GM12878 (cell line): ENCODE measurements at regions not wholly inside any gene's neighbourhood (a gene's known extent, or its start where the extent isn't known, plus 50 kb on each side); places are given as distances from the start of the nearest gene placed in this dataset.

Experiments
- ATAC-seq: fragments of 200-7000 bp; cut with Tn5 transposase; 3 replicates; pipeline ENCODE4 v1.9.1; 2020; ENCODE audit warnings: mild to moderate bottlenecking, moderate library complexity
- BruUV-seq: library from RNA; stranded (reverse); fragments of 400-500 nt; replicated peaks from 2 replicates; lab custom pipeline; 2021; lab: Mats Ljungman, UMichigan
- CTCF ChIA-PET: fragments of 300-600 bp; sonication (Branson Sonifier 250); formaldehyde crosslinking; extraction: SDS; loops from one replicate; lab custom pipeline; 2021; ENCODE audit warnings: inconsistent platforms; lab: Yijun Ruan, JAX
- POLR2A ChIA-PET: fragments of 350-600 bp; formaldehyde crosslinking; extraction: SDS; loops from one replicate; lab custom pipeline; 2021; ENCODE audit warnings: inconsistent platforms; lab: Charles Lee
- RAD21 ChIA-PET: fragments of 300-600 bp; sonication (Branson Sonifier 250); formaldehyde crosslinking; loops from one replicate; lab custom pipeline; 2023; ENCODE audit warnings: antibody characterized with exemption; ENCODE audit not compliant: unreplicated experiment; lab: Charles Lee
- SMC1A ChIA-PET: fragments of 300-600 bp; sonication (Branson Sonifier 250); formaldehyde crosslinking; loops from one replicate; lab custom pipeline; 2023; ENCODE audit not compliant: unreplicated experiment, uncharacterized antibody; lab: Charles Lee
- DNase-seq: peaks from one replicate; pipeline ENCODE4 v3.0.0-alpha.2; 2011; ENCODE audit warnings: low read depth, low spot score
- FAIRE-seq: peaks from 3 replicates; lab custom pipeline; 2011; peaks lifted over from hg19 to GRCh38; lab: Jason Lieb, UNC
- H2AFZ ChIP-seq: 2 replicates; pipeline ENCODE4 v1.6.0; 2011; ENCODE audit warnings: low read depth, low read length, control low read depth; ENCODE audit not compliant: control insufficient read depth
- H3K27ac ChIP-seq: 2 replicates; pipeline ENCODE4 v1.5.1; 2011; ENCODE audit warnings: control low read depth; ENCODE audit not compliant: control insufficient read depth, insufficient read depth
- H3K27me3 ChIP-seq, 2 experiments: replicated peaks in 1 of 2; 2 replicates each; pipeline versions ENCODE4 v1.6.0 to v1.6.1; 2011; ENCODE audit warnings: low read length in 1 of 2; ENCODE audit not compliant: control insufficient read depth in 2 of 2, insufficient read depth in 2 of 2
- H3K36me3 ChIP-seq, 2 experiments: 2 replicates each; pipeline ENCODE4 v1.5.1; 2011; ENCODE audit warnings: low read length in 1 of 2; ENCODE audit not compliant: control insufficient read depth in 2 of 2, insufficient read depth in 2 of 2
- H3K4me1 ChIP-seq: 2 replicates; pipeline ENCODE4 v1.6.1; 2011; ENCODE audit warnings: mild to moderate bottlenecking, low read length, moderate library complexity, mixed read lengths; ENCODE audit not compliant: control insufficient read depth, insufficient read depth
- H3K4me2 ChIP-seq: 2 replicates; pipeline ENCODE4 v1.6.0; 2011; ENCODE audit warnings: control low read depth; ENCODE audit not compliant: control insufficient read depth, insufficient read depth
- H3K4me3 ChIP-seq: fragments of 200-600 bp; sonication (generic); 2 replicates; pipeline ENCODE4 v1.5.1; 2016
- H3K79me2 ChIP-seq: 2 replicates; pipeline ENCODE4 v1.6.0; 2011; ENCODE audit warnings: low read length; ENCODE audit not compliant: control insufficient read depth, insufficient read depth
- H3K9ac ChIP-seq: 2 replicates; pipeline ENCODE4 v1.8.0; 2011; ENCODE audit warnings: low read length, control low read depth, mixed read lengths; ENCODE audit not compliant: control insufficient read depth, insufficient read depth
- H3K9me3 ChIP-seq: replicated peaks from 3 replicates; pipeline ENCODE4 v1.5.1; 2011; ENCODE audit warnings: mild to moderate bottlenecking, low read length; ENCODE audit not compliant: control insufficient read depth, insufficient read depth
- H4K20me1 ChIP-seq: 2 replicates; pipeline ENCODE4 v1.6.0; 2011; ENCODE audit not compliant: control insufficient read depth, insufficient read depth
- ELK1 ChIP-seq: IDR thresholded peaks from 2 replicates; pipeline ENCODE4 v1.6.1; 2012; ENCODE audit warnings: low read depth, low read length, improper control_type of control experiment
- LARP7 ChIP-seq: fragments of 450-650 bp; IDR thresholded peaks from 2 replicates; pipeline ENCODE4 v1.6.1; 2017; ENCODE audit warnings: mild to moderate bottlenecking
- PAX5 ChIP-seq: IDR thresholded peaks from 2 replicates; pipeline ENCODE4 v1.6.1; 2011; ENCODE audit warnings: low read depth, low read length, borderline replicate concordance
- STAT3 ChIP-seq: IDR thresholded peaks from 2 replicates; pipeline ENCODE4 v1.6.1; 2011; ENCODE audit warnings: low read depth, low read length, improper control_type of control experiment
- TBL1XR1 ChIP-seq: IDR thresholded peaks from 2 replicates; pipeline ENCODE4 v1.6.1; 2012; ENCODE audit warnings: low read depth, low read length, improper control_type of control experiment
- WGBS: methylation state at CpG from one replicate; pipeline ENCODE4 v1.1.6; 2016; ENCODE audit warnings: low lambda C conversion rate; ENCODE audit not compliant: insufficient replicate concordance, insufficient coverage; ENCODE audit errors: missing lambda C conversion rate; 5-methylcytosine and 5-hydroxymethylcytosine counted together
- in situ Hi-C: fragments of 300-500 bp; cut with MboI; formaldehyde crosslinking; loops from 9 replicates; pipeline ENCODE4 v1.14.3; 2018; ENCODE audit warnings: mixed read lengths
- intact Hi-C: fragments of 100-400 bp; cut with micrococcal nuclease; formaldehyde crosslinking; loops from one replicate; pipeline ENCODE4 v1.14.2; 2022; ENCODE audit not compliant: unreplicated experiment
- TF ChIP-seq, protein P1 (sequence below): IDR thresholded peaks from 2 replicates; pipeline ENCODE4 v1.6.1; 2012; ENCODE audit warnings: low read depth, low read length, improper control_type of control experiment

DNA sequence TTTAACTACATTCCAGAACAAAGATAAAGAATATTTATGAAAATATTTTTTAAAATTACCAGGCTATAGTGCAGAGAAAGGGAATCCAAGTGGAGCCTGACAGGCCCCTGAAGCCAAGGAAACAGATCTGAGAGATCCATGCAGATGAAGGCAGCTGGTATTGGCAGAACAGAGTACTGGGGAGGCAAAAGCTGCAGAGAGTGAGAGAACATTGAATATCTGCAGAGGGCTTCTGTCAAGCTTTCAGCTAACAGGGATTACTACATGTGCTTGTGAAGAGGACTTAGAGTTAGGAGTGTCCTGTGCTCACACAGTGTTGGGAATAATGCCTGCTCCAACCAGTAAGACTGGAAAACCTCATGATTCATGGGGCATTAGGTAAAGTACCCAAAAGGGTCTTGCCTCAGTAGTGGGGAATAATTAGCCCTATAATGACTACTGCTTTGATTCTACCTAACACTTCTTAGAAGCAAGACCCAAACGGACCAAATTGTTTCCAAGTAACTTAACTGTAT lies 657.2 kb downstream of the DHX35 start (continued):
- no peak for TF ChIP-seq ELK1

DNA sequence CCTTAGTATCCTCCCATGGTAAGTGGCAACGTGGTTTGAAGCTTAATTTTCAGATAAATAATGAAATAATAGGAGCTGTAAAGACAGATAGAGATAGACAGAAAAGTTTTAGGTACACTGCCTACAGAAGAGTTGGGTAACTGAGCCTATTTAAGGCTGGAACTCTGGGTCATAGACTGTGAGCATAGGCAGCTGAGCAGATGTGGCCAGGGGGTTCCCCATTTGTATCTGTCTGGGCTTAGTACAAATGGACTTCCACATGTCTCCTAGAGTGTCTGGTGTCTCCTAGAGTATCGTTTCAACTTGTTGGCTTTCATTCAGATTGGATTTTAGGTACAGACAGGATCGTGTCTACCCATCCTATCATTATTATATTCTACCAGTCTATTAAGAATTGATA lies 649.8 kb downstream of the DHX35 start:
- ChIA-PET CTCF (no interaction called here), POLR2A (no interaction called here), SMC1A (no interaction called here), RAD21 (no interaction called here)
- Histone ChIP-seq H3K27me3 (no peaks in the 10 kb centered on the region), H3K4me2 (no peak overlapping the region), H4K20me1 (no peaks in the 10 kb centered on the region), H3K79me2 (no peaks in the 10 kb centered on the region), H3K36me3 (no peaks in the 10 kb centered on the region), H3K9ac (no peak overlapping the region), H3K27ac (no peak overlapping the region), H2AFZ (no peak overlapping the region), H3K4me3 (no peak overlapping the region), H3K4me1 (no peaks in the 10 kb centered on the region), H3K9me3 (no peaks in the 10 kb centered on the region; the same call in 2 of the 3 replicates)
- ATAC-seq (no peak), DNase-seq (no peak), FAIRE-seq (no peak)
- BruUV-seq = no TSS peak
- TF ChIP-seq TBL1XR1 (no peak), LARP7 (no peak), STAT3 (no peak), PAX5 (no peak)
- TF ChIP-seq, protein P1, sequence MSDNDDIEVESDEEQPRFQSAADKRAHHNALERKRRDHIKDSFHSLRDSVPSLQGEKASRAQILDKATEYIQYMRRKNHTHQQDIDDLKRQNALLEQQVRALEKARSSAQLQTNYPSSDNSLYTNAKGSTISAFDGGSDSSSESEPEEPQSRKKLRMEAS = no peak
- WGBS = 2% methylated on average over 3 of the region's 3 CpGs
- in situ Hi-C loops = no loop called here
- intact Hi-C loops = no loop called here
